OCI-LY3 (cell line): ENCODE measurements at regions not wholly inside any gene's neighbourhood (a gene's known extent, or its start where the extent isn't known, plus 50 kb on each side); places are given as distances from the start of the nearest gene placed in this dataset.

ENCODE experiments used
- H2AFZ ChIP-seq: fragments of 200-600, 300-600 bp; shearing (Covaris generic); 2 replicates; pipeline ENCODE4 v1.6.0; 2014; ENCODE audit warnings: antibody characterized with exemption, low read depth, low read length
- H3K27ac ChIP-seq: fragments of 200-600, 300-600 bp; sonication (generic); 2 replicates; pipeline ENCODE4 v1.5.1; 2014; ENCODE audit warnings: mild to moderate bottlenecking, low read length, moderate library complexity, mixed read lengths
- H3K27me3 ChIP-seq: fragments of 200-600, 300-600 bp; sonication (generic); 2 replicates; pipeline ENCODE4 v1.6.1; 2014; ENCODE audit warnings: low read depth, low read length, mixed read lengths
- H3K36me3 ChIP-seq: fragments of 200-600, 300-600 bp; sonication (generic); replicated peaks from 2 replicates; pipeline ENCODE3; 2014; ENCODE audit warnings: low read depth, low read length, mixed read lengths
- H3K4me1 ChIP-seq: fragments of 300-600, 200-600 bp; sonication (generic); 2 replicates; pipeline ENCODE4 v1.6.1; 2014; ENCODE audit warnings: low read length, mixed read lengths
- H3K4me2 ChIP-seq: fragments of 200-600, 300-600 bp; sonication (generic); 2 replicates; pipeline ENCODE4 v1.6.1; 2014; ENCODE audit warnings: low read length, mixed read lengths
- H3K4me3 ChIP-seq: fragments of 300-600, 200-600 bp; sonication (generic); 2 replicates; pipeline ENCODE4 v1.5.1; 2014; ENCODE audit warnings: antibody characterized with exemption, mild to moderate bottlenecking, low read length, moderate library complexity
- H3K79me2 ChIP-seq: fragments of 300-600, 200-600 bp; shearing (Covaris generic); 2 replicates; pipeline ENCODE4 v1.6.1; 2014; ENCODE audit warnings: mild to moderate bottlenecking, low read length, mixed read lengths
- H3K9ac ChIP-seq: fragments of 300-600, 200-600 bp; shearing (Covaris generic); 2 replicates; pipeline ENCODE4 v1.6.0; 2014; ENCODE audit warnings: mild to moderate bottlenecking, low read length, moderate library complexity
- H3K9me3 ChIP-seq: fragments of 200-600, 300-600 bp; shearing (Covaris generic); 2 replicates; pipeline ENCODE4 v1.6.1; 2014; ENCODE audit warnings: low read length, mixed read lengths; ENCODE audit not compliant: insufficient read depth
- H4K20me1 ChIP-seq: fragments of 200-600, 300-600 bp; sonication (generic); 2 replicates; pipeline ENCODE4 v1.6.1; 2016; ENCODE audit warnings: low read length, mixed read lengths; ENCODE audit not compliant: insufficient read depth
- EZH2phosphoT487 ChIP-seq: fragments of 200-600 bp; shearing (Covaris generic); IDR thresholded peaks from 2 replicates; pipeline ENCODE4 v1.6.1; 2018; ENCODE audit warnings: antibody characterized with exemption, mixed run types, low read depth
- TF ChIP-seq, protein P1 (sequence below): fragments of 200-600, 300-600 bp; sonication (generic); IDR thresholded peaks from 2 replicates; pipeline ENCODE4 v1.5.1; 2014; ENCODE audit warnings: antibody characterized with exemption, low read length, low read depth

DNA sequence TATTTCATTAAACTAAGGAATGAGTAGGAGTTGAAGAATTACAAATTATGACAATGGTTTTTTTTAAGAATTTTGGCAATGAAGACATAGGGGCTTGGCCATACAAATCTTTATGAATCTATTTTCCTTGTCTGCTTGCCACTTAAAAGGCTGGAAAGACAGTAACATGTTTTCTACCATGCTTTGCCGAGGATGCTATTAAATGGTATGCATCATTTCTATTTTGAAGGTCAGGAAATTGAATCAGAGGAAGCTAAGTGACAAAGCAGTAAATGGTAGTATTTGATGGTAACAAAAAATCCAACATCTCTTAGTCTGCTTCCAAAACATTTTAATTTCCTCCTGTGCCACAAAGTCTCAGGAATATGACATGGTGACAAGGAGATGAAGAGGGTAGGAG lies 287.2 kb downstream of the RFPL4B start:
- H3K27ac ChIP-seq = no peak overlapping the region
- no peak overlapping the region for H3K4me2 ChIP-seq
- no peak overlapping the region for H2AFZ ChIP-seq
- H3K4me1 ChIP-seq = peaks cover 8% of the 10 kb centered on the region
- no peaks in the 10 kb centered on the region for H3K79me2 ChIP-seq
- H3K9ac ChIP-seq = no peak overlapping the region
- H3K9me3 ChIP-seq = no peaks in the 10 kb centered on the region
- H3K36me3 ChIP-seq = no peaks in the 10 kb centered on the region
- no peaks in the 10 kb centered on the region for H4K20me1 ChIP-seq
- H3K27me3 ChIP-seq = no peaks in the 10 kb centered on the region
- TF ChIP-seq, protein P1, sequence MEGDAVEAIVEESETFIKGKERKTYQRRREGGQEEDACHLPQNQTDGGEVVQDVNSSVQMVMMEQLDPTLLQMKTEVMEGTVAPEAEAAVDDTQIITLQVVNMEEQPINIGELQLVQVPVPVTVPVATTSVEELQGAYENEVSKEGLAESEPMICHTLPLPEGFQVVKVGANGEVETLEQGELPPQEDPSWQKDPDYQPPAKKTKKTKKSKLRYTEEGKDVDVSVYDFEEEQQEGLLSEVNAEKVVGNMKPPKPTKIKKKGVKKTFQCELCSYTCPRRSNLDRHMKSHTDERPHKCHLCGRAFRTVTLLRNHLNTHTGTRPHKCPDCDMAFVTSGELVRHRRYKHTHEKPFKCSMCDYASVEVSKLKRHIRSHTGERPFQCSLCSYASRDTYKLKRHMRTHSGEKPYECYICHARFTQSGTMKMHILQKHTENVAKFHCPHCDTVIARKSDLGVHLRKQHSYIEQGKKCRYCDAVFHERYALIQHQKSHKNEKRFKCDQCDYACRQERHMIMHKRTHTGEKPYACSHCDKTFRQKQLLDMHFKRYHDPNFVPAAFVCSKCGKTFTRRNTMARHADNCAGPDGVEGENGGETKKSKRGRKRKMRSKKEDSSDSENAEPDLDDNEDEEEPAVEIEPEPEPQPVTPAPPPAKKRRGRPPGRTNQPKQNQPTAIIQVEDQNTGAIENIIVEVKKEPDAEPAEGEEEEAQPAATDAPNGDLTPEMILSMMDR = no peak
- no peak for TF ChIP-seq EZH2phosphoT487
- H3K4me3 ChIP-seq = no peak overlapping the region

DNA sequence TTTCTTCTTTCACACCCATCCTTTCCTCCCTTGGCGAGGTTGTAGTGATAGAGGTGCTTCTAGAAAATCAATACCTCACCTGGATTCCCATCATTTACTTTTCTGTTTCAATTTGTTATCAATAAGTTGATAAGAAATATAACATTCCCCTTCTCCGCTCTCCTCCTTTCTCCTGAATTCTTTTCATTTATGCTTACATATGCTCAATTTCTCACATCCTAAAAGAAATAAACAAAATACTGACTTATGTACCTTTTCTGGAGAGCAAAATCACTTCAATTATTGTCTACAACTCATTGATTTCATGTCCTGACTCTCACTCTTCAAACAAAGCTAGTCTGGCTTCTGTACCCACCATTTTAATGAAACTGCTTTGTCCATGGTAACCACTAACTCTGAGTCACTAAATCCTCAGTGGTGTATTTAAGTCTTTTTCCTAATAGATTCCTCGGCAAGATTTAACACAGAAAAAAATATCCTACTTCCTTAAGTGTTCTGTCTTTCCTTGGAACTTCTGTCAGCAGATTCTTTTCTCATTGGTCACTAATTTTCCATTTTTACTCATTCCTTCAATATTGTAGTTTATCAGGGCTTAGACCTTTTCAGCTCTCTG lies 289.6 kb downstream of the RFPL4B start:
- H3K4me1 ChIP-seq = peaks cover 8% of the 10 kb centered on the region
- H3K9ac ChIP-seq = no peak overlapping the region
- H2AFZ ChIP-seq = no peak overlapping the region
- H3K4me2 ChIP-seq = no peak overlapping the region
- no peaks in the 10 kb centered on the region for H3K36me3 ChIP-seq
- no peaks in the 10 kb centered on the region for H3K9me3 ChIP-seq
- H3K79me2 ChIP-seq = no peaks in the 10 kb centered on the region
- no peak overlapping the region for H3K27ac ChIP-seq
- TF ChIP-seq, protein P1 = no peak
- TF ChIP-seq EZH2phosphoT487 = no peak
- H4K20me1 ChIP-seq = no peaks in the 10 kb centered on the region
- no peak overlapping the region for H3K4me3 ChIP-seq
- H3K27me3 ChIP-seq = no peaks in the 10 kb centered on the region

DNA sequence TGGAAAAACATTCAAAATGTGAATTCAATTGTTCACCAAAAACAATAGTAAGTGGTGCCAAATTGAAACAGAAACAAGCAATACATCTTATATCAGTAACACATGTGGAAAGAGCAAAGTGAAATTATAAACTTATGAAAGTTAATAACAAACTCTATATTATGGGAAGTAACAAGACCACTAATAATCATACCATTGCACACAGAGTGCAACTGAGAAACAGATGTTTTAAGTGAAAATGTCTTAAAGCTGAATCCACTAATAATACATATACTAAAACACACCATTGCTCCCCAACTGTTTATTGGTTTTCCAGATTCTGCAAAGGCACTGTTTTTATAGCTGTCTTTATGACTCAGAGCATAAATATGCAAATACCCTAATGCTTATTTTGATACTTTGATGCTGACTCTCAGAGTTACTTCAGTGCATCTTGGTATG lies 292.3 kb downstream of the RFPL4B start:
- Histone ChIP-seq H3K4me2 (no peak overlapping the region), H3K9ac (no peak overlapping the region), H3K27me3 (no peaks in the 10 kb centered on the region), H4K20me1 (no peaks in the 10 kb centered on the region), H3K9me3 (no peaks in the 10 kb centered on the region), H3K27ac (no peak overlapping the region), H3K79me2 (no peaks in the 10 kb centered on the region), H3K36me3 (no peaks in the 10 kb centered on the region), H2AFZ (no peak overlapping the region), H3K4me1 (peaks cover 8% of the 10 kb centered on the region), H3K4me3 (no peak overlapping the region)
- no peak for TF ChIP-seq EZH2phosphoT487
- TF ChIP-seq, protein P1 = no peak

DNA sequence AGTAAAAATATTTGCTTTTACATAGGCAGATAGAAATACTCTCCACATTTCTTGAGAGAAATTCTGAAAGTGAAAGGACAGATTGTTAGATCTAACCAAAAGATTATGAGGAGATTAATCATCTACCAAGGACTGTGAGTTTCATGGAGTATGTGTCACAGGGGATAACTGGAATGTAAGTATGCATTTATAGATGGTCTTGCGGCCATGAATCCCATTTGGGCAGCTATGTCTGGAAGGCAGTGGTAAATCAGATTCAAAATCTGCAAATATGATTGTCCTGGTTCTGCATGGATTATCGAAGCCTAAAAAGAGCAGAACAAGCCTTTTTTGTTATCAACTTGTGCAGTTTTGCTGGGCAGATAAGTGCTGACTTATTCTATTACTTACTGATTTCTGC lies 293.8 kb downstream of the RFPL4B start:
- Histone ChIP-seq H3K36me3 (no peaks in the 10 kb centered on the region), H2AFZ (no peak overlapping the region), H3K4me1 (no peaks in the 10 kb centered on the region), H3K27ac (no peak overlapping the region), H3K79me2 (no peaks in the 10 kb centered on the region), H3K9ac (no peak overlapping the region), H3K4me2 (no peak overlapping the region), H3K9me3 (no peaks in the 10 kb centered on the region), H3K4me3 (no peak overlapping the region), H3K27me3 (no peaks in the 10 kb centered on the region), H4K20me1 (no peaks in the 10 kb centered on the region)
- TF ChIP-seq, protein P1 = no peak
- no peak for TF ChIP-seq EZH2phosphoT487
